GM10266 (cell line): ENCODE measurements at regions not wholly inside any gene's neighbourhood (a gene's known extent, or its start where the extent isn't known, plus 50 kb on each side); places are given as distances from the start of the nearest gene placed in this dataset.

Experiments
- DNase-seq: peaks from one replicate; pipeline ENCODE4 v3.0.0; 2012; ENCODE audit errors: extremely low spot score
- TF ChIP-seq, protein P1 (sequence below): IDR thresholded peaks from 2 replicates; pipeline ENCODE4 v1.5.1; 2012; ENCODE audit warnings: mild to moderate bottlenecking, low read depth; ENCODE audit not compliant: control insufficient read depth, insufficient read depth; ENCODE audit errors: missing control alignments

DNA sequence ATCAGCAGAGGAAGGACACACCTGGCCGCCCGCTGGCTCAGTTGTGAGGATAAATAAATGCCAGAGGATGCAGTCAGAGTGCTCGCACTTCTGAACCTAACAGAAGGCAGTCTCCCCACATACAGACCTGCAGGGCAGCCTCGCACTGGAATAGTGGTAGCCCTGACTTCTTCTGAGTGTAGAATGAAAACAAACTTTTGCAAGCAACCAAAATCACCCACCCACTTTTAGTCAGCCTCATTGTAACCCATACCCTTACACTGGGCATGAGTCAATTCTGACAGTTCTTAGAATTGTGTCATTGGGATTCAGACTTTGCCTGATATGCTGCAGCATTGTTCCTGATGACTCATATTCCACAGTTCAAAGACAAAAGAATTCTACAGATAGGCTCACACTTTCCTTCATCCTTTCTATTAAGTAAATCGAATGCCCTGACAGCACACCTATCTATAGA, 167.0 kb upstream of the CDK1 start:
- TF ChIP-seq, protein P1, sequence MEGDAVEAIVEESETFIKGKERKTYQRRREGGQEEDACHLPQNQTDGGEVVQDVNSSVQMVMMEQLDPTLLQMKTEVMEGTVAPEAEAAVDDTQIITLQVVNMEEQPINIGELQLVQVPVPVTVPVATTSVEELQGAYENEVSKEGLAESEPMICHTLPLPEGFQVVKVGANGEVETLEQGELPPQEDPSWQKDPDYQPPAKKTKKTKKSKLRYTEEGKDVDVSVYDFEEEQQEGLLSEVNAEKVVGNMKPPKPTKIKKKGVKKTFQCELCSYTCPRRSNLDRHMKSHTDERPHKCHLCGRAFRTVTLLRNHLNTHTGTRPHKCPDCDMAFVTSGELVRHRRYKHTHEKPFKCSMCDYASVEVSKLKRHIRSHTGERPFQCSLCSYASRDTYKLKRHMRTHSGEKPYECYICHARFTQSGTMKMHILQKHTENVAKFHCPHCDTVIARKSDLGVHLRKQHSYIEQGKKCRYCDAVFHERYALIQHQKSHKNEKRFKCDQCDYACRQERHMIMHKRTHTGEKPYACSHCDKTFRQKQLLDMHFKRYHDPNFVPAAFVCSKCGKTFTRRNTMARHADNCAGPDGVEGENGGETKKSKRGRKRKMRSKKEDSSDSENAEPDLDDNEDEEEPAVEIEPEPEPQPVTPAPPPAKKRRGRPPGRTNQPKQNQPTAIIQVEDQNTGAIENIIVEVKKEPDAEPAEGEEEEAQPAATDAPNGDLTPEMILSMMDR = no peak
- DNase-seq = no peak

DNA sequence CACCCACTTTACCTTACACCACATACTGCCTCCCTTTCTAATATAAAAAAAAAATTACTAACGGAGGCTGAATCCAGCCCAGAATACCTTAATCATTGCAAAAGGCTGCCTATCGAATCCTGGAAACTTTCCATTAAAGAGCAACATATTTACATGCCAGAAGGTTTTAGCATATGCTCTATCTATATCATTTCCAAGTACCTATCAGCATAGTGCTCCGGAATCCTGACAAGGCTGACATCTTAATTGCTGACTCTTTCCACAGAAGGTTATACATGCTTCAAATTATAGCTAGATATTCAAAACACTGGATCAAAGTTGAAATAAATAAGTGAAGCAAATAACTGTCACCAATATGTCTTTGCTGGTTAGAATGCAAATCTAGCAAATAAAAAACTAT, 170.9 kb upstream of the CDK1 start:
- TF ChIP-seq, protein P1 = no peak
- DNase-seq = no peak

DNA sequence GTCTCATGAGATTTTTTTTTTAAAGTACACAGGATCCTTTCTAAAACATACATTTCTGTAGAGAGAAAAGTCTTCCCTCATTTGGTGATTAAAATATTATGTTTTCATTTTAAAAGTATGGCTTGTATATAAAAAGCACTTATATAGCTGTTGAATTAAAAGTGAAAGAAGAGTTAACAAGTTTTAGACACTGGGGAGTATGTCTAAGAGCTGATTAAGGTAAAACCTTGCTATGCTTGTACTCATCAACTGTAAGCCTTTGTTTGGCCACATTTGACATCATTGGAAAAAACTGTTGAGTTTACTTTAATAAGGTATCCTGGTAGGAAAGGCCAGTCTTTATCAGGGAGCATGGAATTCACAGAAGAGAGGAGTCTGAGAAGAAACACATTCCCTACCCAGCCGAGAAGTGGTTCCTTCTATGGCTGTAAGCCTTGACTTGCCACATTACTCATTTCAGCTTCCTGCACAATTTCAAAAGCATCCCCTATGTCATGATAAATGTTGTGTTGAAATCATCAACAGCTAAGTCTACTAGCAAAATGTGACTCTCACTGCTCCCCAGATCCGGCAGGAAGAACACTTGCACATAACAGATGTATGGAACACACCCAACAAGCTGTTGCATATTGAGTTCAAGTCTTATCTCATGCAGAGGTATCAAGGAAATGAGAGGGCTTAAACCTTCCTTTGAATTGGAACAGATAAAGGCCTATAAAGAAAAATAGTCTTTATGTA, 171.8 kb upstream of the CDK1 start:
- no peak for DNase-seq
- TF ChIP-seq, protein P1 = no peak

DNA sequence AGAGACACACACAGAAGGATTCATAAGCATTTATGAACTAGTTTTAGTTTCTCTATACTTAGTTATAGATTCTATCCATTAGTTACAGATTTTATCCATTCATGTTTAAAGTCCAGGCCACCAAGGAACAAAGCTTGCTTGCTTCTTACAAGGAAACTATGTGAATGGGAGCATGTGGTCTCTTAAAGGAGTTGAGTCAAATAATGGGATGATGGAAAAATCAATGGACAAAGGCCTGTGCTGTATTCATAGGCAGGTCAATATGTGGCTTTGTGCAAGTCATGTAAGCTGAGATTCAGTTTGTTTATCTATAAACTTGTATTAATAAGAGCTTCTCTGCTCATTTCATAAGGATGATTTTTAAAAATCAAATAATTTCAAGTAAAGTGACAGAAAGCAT, 172.8 kb upstream of the CDK1 start:
- DNase-seq = no peak
- TF ChIP-seq, protein P1 = no peak

DNA sequence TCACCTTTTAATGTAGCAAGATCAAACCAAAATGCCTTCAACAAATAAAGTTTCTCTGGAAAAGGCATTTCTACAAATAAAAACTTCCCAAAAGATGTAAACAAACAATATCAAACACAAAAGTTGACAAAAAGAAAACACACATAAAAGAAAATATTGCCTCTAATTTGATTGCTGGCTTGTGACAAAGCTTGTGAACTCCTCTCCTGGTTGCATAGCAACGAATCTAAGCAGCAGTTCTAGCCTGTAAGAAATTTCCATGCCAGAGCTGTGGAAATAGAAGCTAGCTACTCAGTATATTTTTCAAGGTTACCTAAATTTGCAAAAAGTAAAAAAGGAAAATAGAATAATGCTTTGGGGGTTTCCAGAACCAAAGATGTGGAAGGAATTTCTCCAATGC, 173.9 kb upstream of the CDK1 start:
- DNase-seq = no peak

DNA sequence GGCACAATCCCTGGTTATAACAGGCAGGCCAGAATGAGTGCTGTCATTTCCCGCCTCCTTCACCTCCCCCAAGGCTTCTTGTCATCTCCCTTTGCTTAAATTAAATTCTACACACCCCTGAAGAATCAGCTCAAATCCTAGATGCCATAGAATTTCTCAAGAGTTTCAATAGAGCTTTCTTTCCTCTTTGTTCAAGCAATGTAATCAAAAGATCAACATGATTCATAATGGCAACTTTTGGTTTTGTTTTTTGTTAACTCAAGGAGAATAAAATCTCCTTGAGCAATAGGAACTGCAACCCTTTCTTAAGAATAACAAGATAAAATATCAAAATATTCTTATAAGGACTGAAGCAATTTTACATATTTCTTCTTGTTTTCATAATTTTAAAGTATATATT, 180.8 kb upstream of the CDK1 start:
- TF ChIP-seq, protein P1 = no peak
- DNase-seq = no peak

More for the DNA sequence above, 173.9 kb upstream of the CDK1 start:
- TF ChIP-seq, protein P1 = no peak

DNA sequence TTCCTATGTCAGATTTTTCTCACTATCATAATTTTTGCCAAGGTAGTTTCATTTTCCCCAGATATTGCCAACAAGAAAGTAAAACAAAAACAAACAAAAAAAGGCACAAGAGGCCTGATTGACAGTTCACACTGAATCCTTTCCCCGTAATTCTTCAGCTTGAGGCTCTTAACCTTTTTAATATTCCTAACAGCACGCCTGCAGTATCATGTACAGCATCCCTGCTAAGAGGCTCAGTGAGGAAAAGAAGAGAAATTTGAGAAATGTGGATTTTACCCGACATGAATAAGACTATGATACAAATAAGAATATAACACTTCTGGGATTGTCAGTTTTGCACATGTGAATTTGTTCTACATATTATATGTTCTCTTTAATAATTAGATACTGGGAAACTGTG, 182.4 kb upstream of the CDK1 start:
- DNase-seq = no peak
- TF ChIP-seq, protein P1 = no peak
